WTC11 (cell line): ENCODE measurements at regions not wholly inside any gene's neighbourhood (a gene's known extent, or its start where the extent isn't known, plus 50 kb on each side); places are given as distances from the start of the nearest gene placed in this dataset.
A peak's percentile ranks its signal among the peaks of the same experiment; 100 is the strongest.

Experiments
- ATAC-seq: fragments of 200-7000 bp; cut with Tn5 transposase; 2 replicates; pipeline ENCODE4 v1.10.0; 2021; ENCODE audit warnings: mild to moderate bottlenecking, moderate library complexity
- CTCF ChIA-PET: fragments of 300-600 bp; sonication (Branson Sonifier 250); formaldehyde crosslinking; loops from one replicate; lab custom pipeline; 2021; ENCODE audit warnings: antibody characterized with exemption; lab: Charles Lee
- POLR2A ChIA-PET: fragments of 350-600 bp; sonication (Branson Sonifier 250); formaldehyde crosslinking; loops from one replicate; lab custom pipeline; 2021; ENCODE audit warnings: antibody characterized with exemption; lab: Charles Lee
- DNase-seq: peaks from one replicate; pipeline ENCODE4 v3.0.0; 2021; ENCODE audit warnings: low spot score
- H3K27ac Mint-ChIP-seq: 2 replicates; pipeline ENCODE4 v1.8.0; 2021; ENCODE audit warnings: mixed read lengths
- H3K27me3 Mint-ChIP-seq: 2 replicates; pipeline ENCODE4 v1.8.0; 2021; ENCODE audit warnings: low read depth, mild to moderate bottlenecking, moderate library complexity, mixed read lengths
- H3K36me3 Mint-ChIP-seq: 2 replicates; pipeline ENCODE4 v1.8.0; 2021; ENCODE audit warnings: mixed read lengths
- H3K4me1 Mint-ChIP-seq: 2 replicates; pipeline ENCODE4 v1.8.0; 2022; ENCODE audit warnings: mixed read lengths
- H3K4me3 Mint-ChIP-seq: 2 replicates; pipeline ENCODE4 v1.8.0; 2021; ENCODE audit warnings: mild to moderate bottlenecking, moderate library complexity, mixed read lengths
- H3K9me3 Mint-ChIP-seq: 2 replicates; pipeline ENCODE4 v1.8.0; 2021; ENCODE audit warnings: mixed read lengths
- E2F5 ChIP-seq: sonication (generic); formaldehyde crosslinking; IDR thresholded peaks from 2 replicates; pipeline ENCODE4 v1.8.1; 2022; ENCODE audit warnings: mild to moderate bottlenecking, moderate library complexity, missing genetic modification reagents
- ESRRA ChIP-seq: sonication (generic); formaldehyde crosslinking; IDR thresholded peaks from 2 replicates; pipeline ENCODE4 v1.8.1; 2022; ENCODE audit warnings: mild to moderate bottlenecking, missing genetic modification reagents, borderline replicate concordance
- FOXK1 ChIP-seq: sonication (generic); formaldehyde crosslinking; IDR thresholded peaks from 2 replicates; pipeline ENCODE4 v1.8.0; 2022; ENCODE audit warnings: mild to moderate bottlenecking, moderate library complexity, missing genetic modification reagents
- FOXP4 ChIP-seq: sonication (generic); formaldehyde crosslinking; IDR thresholded peaks from 2 replicates; pipeline ENCODE4 v1.8.0; 2022; ENCODE audit warnings: mild to moderate bottlenecking, missing genetic modification reagents
- HMGXB4 ChIP-seq: sonication (generic); formaldehyde crosslinking; IDR thresholded peaks from 2 replicates; pipeline ENCODE4 v1.8.1; 2023; ENCODE audit warnings: mild to moderate bottlenecking, moderate library complexity, missing genetic modification reagents
- JAZF1 ChIP-seq: fragments of 250-450 bp; sonication (Bioruptor Pico); IDR thresholded peaks from 2 replicates; pipeline ENCODE4 v1.9.0; 2021; ENCODE audit warnings: moderate library complexity, mild to moderate bottlenecking, inconsistent platforms
- MYBL2 ChIP-seq: sonication (generic); formaldehyde crosslinking; IDR thresholded peaks from 2 replicates; pipeline ENCODE4 v1.8.1; 2023; ENCODE audit warnings: mild to moderate bottlenecking, moderate library complexity, missing genetic modification reagents
- OVOL2 ChIP-seq: fragments of 250-450 bp; sonication (Bioruptor Pico); IDR thresholded peaks from 2 replicates; pipeline ENCODE4 v1.9.0; 2021; ENCODE audit warnings: mild to moderate bottlenecking, borderline replicate concordance
- PREB ChIP-seq: sonication (generic); formaldehyde crosslinking; IDR thresholded peaks from 2 replicates; pipeline ENCODE4 v1.8.1; 2022; ENCODE audit warnings: mild to moderate bottlenecking, missing genetic modification reagents, moderate library complexity, borderline replicate concordance
- RORB ChIP-seq: fragments of 250-450 bp; sonication (Bioruptor Pico); IDR thresholded peaks from 2 replicates; pipeline ENCODE4 v1.9.0; 2021; ENCODE audit warnings: mild to moderate bottlenecking
- SMAD4 ChIP-seq: sonication (generic); formaldehyde crosslinking; IDR thresholded peaks from 2 replicates; pipeline ENCODE4 v1.8.0; 2022; ENCODE audit warnings: mild to moderate bottlenecking, missing genetic modification reagents
- TP53 ChIP-seq: sonication (generic); formaldehyde crosslinking; IDR thresholded peaks from 2 replicates; pipeline ENCODE4 v1.8.1; 2023; ENCODE audit warnings: mild to moderate bottlenecking, missing genetic modification reagents
- ZNF138 ChIP-seq: sonication (generic); formaldehyde crosslinking; conservative IDR thresholded peaks from 2 replicates; pipeline ENCODE4 v1.8.1; 2022; ENCODE audit warnings: mild to moderate bottlenecking, moderate library complexity, missing genetic modification reagents
- ZNF232 ChIP-seq: sonication (generic); formaldehyde crosslinking; IDR thresholded peaks from 2 replicates; pipeline ENCODE4 v1.8.0; 2022; ENCODE audit warnings: mild to moderate bottlenecking, missing genetic modification reagents
- ZNF396 ChIP-seq: fragments of 250-450 bp; sonication (Bioruptor Pico); IDR thresholded peaks from 2 replicates; pipeline ENCODE4 v1.8.0; 2021; ENCODE audit warnings: mild to moderate bottlenecking, moderate library complexity, borderline replicate concordance
- ZNF512 ChIP-seq: sonication (generic); formaldehyde crosslinking; IDR thresholded peaks from 2 replicates; pipeline ENCODE4 v1.8.1; 2022; ENCODE audit warnings: missing genetic modification reagents, borderline replicate concordance

- POLR2A ChIA-PET: no interaction called here
- Mint-ChIP-seq H3K4me3 (peak overlapping the region; percentile 68), H3K9me3 (no peaks in the 10 kb centered on the region)
- CTCF ChIA-PET: no interaction called here
- DNase-seq: no peak
- TF ChIP-seq SMAD4 (CRISPR knock-in tag): no peak
- no peak for TF ChIP-seq RORB (CRISPR knock-in tag)
- TF ChIP-seq ZNF396 (CRISPR knock-in tag): no peak
- TF ChIP-seq FOXK1 (CRISPR knock-in tag): no peak
- no peak for TF ChIP-seq ESRRA (CRISPR knock-in tag)
- TF ChIP-seq HMGXB4 (CRISPR knock-in tag): no peak
- TF ChIP-seq E2F5 (CRISPR knock-in tag): no peak
- no peak for TF ChIP-seq FOXP4 (CRISPR knock-in tag)
- TF ChIP-seq PREB (CRISPR knock-in tag): no peak
- no peak for TF ChIP-seq TP53
- no peak for TF ChIP-seq MYBL2 (CRISPR knock-in tag)
- TF ChIP-seq JAZF1: no peak
- TF ChIP-seq OVOL2: no peak
- no peak for TF ChIP-seq ZNF232 (CRISPR knock-in tag)
- TF ChIP-seq, all 79 proteins: peak for 0
- H3K4me1 Mint-ChIP-seq: peaks cover 50% of the 10 kb centered on the region
- H3K27ac Mint-ChIP-seq: no peak overlapping the region
- ATAC-seq: no peak
- H3K27me3 Mint-ChIP-seq: peaks cover 8% of the 10 kb centered on the region
- no peaks in the 10 kb centered on the region for H3K36me3 Mint-ChIP-seq
Measured at GRCh38 chr22:27298332-27298731, 503.2 kb downstream of the MN1 start.

GRCh38 chr22:27298742-27299141 is 502.8 kb downstream of the MN1 start:
- no peak overlapping the region for H3K27ac Mint-ChIP-seq
- peaks cover 8% of the 10 kb centered on the region for H3K27me3 Mint-ChIP-seq
- peaks cover 50% of the 10 kb centered on the region for H3K4me1 Mint-ChIP-seq
- no peak for ATAC-seq
- peak; percentile 79; the same call in 1 of the 2 replicates for TF ChIP-seq ZNF512 (CRISPR knock-in tag)
- TF ChIP-seq ZNF138 (CRISPR knock-in tag): no peak
- TF ChIP-seq, all 79 proteins: peak for 1
- CTCF ChIA-PET: interaction anchor here (1.0 to 1.5 kb wide), 3 partner anchors 30 to 147 kb away, joined by 3 to 6 read pairs (median 4); no protein-coding TSS in a partner anchor
- POLR2A ChIA-PET: no interaction called here
- Mint-ChIP-seq H3K36me3 (no peaks in the 10 kb centered on the region), H3K9me3 (0 out of 2 replicates have a peak, but pooled peaks cover 2% of the 10 kb centered on the region), H3K4me3 (peak overlapping the region; percentile 68)
- no peak for DNase-seq
